ENCODE measurements at regions not wholly inside any gene's neighbourhood (a gene's known extent, or its start where the extent isn't known, plus 50 kb on each side); places are given as distances from the start of the nearest gene placed in this dataset.

DNA sequence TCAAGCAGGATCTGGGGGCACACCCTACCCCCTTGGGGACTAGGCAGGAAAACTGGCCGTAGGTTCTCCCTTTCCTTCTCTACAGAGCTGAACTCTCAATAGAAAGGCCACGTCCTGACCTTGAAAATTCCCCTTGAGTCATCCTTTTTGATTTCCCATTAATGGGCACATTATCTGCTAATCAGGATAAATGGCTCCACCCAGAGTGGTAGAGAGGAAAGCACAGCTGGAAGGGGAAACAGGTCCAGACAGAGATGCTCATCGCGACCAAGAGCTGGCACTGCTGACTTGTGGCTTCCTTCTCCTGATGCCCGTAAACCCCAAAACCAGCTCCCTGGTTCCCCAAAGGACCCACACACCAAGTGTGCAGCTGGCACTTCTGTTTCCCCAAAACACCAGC, 206.5 kb upstream of the CDH5 start:
- ATAC-seq (replicated peaks in 1 of 2) (no peak), DNase-seq (no peak)
- H3K4me1 Mint-ChIP-seq (ENCODE audit: low read depth) = no peaks in the 10 kb centered on the region
- H3K9me3 Mint-ChIP-seq = no peaks in the 10 kb centered on the region
- H3K36me3 Mint-ChIP-seq (ENCODE audit: insufficient read depth in 2 of 2) = no peaks in the 10 kb centered on the region
- H3K27me3 Mint-ChIP-seq (ENCODE audit: low read depth) = no peaks in the 10 kb centered on the region
- no peak overlapping the region for H3K4me3 Mint-ChIP-seq
- no peak overlapping the region for H3K27ac Mint-ChIP-seq

DNA sequence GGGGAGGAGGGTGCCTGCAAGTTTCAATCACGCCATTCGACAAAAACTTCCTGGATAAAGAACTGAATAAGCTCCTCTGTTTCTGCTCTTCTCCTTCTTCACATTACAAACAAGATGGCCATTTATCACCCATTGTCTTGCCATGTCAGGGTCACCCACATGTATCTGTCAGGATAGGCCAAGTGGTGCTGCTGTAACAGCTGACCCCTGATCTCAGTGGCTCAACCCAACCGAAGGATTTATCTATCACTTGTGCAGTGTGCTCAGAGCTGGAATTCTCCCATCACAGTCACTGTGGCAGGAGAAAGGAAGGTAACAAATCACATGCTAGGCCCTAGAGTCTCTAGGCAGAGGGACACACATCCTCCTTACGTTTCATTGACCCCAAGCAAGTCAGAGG, 210.0 kb upstream of the CDH5 start:
- no peak for DNase-seq
- H3K9me3 Mint-ChIP-seq = no peaks in the 10 kb centered on the region
- no peak for ATAC-seq (replicated peaks in 1 of 2)
- H3K27ac Mint-ChIP-seq = no peak overlapping the region
- no peaks in the 10 kb centered on the region for H3K36me3 Mint-ChIP-seq (ENCODE audit: insufficient read depth in 2 of 2)
- no peak overlapping the region for H3K4me3 Mint-ChIP-seq
- no peaks in the 10 kb centered on the region for H3K4me1 Mint-ChIP-seq (ENCODE audit: low read depth)
- H3K27me3 Mint-ChIP-seq (ENCODE audit: low read depth) = no peaks in the 10 kb centered on the region

DNA sequence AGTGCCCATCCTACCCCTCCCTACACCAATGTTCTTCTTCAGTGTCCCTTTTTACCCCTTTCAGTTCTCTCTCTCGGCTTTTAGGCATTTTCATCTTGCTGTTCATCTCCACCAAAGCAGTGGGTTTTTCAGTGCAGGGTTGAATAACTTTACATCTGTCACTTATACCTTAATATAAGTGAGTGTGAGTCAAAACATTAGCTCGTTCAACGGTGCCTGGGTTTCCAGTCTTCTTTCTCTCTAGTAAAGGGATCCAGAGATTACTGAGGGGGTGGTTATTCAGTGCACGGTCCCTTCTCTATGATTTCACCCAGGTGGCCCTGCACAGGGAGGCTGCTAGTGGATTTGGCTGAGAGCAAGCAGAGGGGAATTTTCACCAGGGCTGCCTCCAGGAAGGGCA, 210.6 kb upstream of the CDH5 start:
- no peak for DNase-seq
- Mint-ChIP-seq H3K36me3 (ENCODE audit: insufficient read depth in 2 of 2) (no peaks in the 10 kb centered on the region), H3K27me3 (ENCODE audit: low read depth) (no peaks in the 10 kb centered on the region), H3K27ac (no peak overlapping the region), H3K9me3 (no peaks in the 10 kb centered on the region), H3K4me1 (ENCODE audit: low read depth) (no peaks in the 10 kb centered on the region), H3K4me3 (no peak overlapping the region)
- no peak for ATAC-seq (replicated peaks in 1 of 2)

DNA sequence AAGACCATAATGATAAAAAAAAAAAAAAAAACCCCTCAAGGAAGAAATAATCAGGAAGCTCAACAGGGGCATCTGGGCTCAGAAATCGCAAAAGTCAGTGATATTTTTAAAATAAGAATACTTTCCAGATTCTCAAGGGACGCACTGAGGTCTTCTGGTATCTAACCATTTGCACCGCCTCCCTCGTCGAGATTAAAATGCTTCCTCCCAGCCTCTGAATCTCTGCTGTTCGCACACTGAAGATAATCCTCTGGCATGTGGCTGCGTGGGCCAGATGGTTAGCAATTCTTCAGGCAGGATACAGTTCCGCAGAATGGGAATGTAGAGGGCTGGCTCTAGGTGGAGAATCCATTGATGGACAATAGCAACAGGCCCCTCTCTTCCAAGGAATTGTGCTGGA, 211.7 kb upstream of the CDH5 start:
- Mint-ChIP-seq H3K4me3 (no peak overlapping the region), H3K27ac (no peak overlapping the region), H3K27me3 (ENCODE audit: low read depth) (peaks cover 7% of the 10 kb centered on the region), H3K4me1 (ENCODE audit: low read depth) (no peaks in the 10 kb centered on the region), H3K36me3 (ENCODE audit: insufficient read depth in 2 of 2) (no peaks in the 10 kb centered on the region), H3K9me3 (no peaks in the 10 kb centered on the region)
- DNase-seq = no peak
- ATAC-seq (replicated peaks in 1 of 2) = no peak

DNA sequence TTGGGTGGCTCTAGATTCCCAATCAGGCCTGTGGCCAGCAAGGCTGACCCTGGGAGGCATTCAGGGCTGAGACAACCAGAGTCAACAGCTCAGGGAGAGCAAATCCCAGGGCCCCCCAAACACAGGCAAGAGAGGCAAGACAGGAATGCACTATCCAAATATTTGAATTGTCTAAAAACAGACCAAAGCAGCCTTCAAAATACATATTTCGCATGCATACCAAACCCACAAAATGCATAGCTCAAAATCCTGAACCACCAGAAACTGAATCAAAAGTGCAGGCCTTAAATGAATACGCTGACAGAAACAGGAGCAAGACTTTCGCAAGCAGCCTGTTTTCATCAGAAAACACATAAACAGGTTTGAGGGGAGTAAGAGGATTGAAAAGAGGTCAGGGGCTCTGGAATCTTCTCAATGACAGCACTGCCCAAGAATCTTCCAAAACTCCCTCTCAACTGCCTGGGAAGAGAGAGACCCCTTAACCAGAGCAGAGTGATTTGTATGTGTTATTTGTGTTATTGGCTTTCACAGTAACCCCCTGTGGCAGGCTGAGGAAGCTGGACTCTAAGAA, 213.6 kb upstream of the CDH5 start:
- DNase-seq = no peak

DNA sequence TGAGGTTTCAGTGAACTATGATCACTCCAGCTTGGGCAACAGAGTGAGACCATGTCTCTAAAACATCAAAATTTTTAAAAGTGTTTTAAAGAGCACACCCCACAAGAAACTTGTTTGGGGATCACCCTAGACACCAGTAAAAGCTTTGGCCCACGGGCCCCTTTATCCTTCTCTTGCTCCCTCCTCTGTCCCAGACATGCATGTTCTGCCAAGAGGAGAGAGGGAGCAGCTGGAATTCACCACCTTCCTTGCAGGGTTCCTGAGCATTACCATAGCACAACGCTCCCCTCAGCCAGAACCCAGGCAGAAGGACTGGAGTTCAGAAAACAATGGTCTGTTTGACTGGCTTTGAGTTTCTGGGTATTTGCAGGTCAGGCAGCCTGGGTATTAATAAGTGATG, 214.3 kb upstream of the CDH5 start:
- no peaks in the 10 kb centered on the region for H3K9me3 Mint-ChIP-seq
- H3K4me3 Mint-ChIP-seq = no peak overlapping the region
- H3K27ac Mint-ChIP-seq = no peak overlapping the region
- no peaks in the 10 kb centered on the region for H3K36me3 Mint-ChIP-seq (ENCODE audit: insufficient read depth in 2 of 2)
- DNase-seq (no peak), ATAC-seq (replicated peaks in 1 of 2) (no peak)
- H3K4me1 Mint-ChIP-seq (ENCODE audit: low read depth) = no peaks in the 10 kb centered on the region
- H3K27me3 Mint-ChIP-seq (ENCODE audit: low read depth) = peaks cover 8% of the 10 kb centered on the region

More for the DNA sequence above, 213.6 kb upstream of the CDH5 start:
- Mint-ChIP-seq H3K4me3 (no peak overlapping the region), H3K27ac (no peak overlapping the region), H3K4me1 (ENCODE audit: low read depth) (no peaks in the 10 kb centered on the region), H3K9me3 (no peaks in the 10 kb centered on the region), H3K36me3 (ENCODE audit: insufficient read depth in 2 of 2) (no peaks in the 10 kb centered on the region), H3K27me3 (ENCODE audit: low read depth) (peaks cover 8% of the 10 kb centered on the region)
- no peak for ATAC-seq (replicated peaks in 1 of 2)

DNA sequence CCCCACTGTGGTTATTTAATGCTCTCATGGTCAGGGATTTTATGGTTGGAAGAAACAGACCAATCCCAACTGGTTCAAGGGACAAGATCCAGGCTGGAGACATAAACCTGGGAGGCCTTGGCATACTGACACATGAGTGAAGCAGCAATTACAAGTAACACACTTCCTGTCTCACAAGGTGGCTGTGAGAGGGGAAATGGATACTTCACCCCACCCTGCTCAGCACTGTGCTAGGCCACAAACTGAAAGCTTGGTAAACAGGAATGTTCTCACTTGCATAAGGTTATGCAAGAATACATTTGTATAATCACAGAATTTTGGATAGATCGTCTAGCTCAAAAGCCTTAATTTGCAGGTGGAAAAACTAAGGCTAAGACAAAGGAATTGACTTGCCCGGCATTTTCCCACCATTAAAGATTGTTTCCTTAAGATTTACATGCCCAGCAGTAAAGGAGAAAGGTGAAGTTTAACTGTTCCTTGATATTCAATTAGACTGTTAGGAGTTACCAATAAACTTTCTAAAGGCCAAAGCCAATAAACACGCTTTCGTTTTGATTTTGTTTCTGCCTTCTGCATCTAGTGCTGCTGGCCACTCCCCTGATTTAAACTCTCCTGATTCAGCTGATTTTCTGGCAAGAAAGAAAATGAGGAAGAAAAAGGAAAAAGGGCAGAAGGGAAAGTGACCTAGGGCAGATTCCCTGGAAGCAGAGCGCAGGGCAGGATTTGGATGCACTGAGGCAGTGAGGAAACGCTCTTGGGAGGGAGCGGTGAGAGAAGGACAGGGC, 215.6 kb upstream of the CDH5 start:
- peaks cover 8% of the 10 kb centered on the region for H3K27me3 Mint-ChIP-seq (ENCODE audit: low read depth)

DNA sequence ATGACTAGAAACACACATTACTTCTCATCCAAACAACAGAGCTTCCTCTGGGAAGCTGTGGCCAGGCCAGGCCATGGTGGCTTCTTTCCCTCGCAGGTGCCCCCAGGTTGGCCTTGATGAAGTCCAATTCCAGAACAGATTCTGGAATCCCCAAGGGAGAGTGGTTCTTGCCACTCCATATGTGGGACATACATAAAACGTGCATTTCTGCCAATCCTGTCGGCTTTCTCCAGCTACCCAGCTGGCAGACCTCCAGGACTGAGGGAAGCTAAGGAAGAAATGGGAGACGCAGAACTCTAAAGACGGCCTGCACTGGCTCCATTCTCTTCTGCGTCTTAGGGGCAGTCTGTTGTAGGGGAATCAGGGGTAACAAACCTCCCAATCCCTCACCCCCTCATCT, 219.2 kb upstream of the CDH5 start:
- H3K36me3 Mint-ChIP-seq (ENCODE audit: insufficient read depth in 2 of 2) = no peaks in the 10 kb centered on the region
- no peaks in the 10 kb centered on the region for H3K4me1 Mint-ChIP-seq (ENCODE audit: low read depth)
- H3K27me3 Mint-ChIP-seq (ENCODE audit: low read depth) = peaks cover 8% of the 10 kb centered on the region
- no peak overlapping the region for H3K27ac Mint-ChIP-seq
- DNase-seq (no peak), ATAC-seq (replicated peaks in 1 of 2) (no peak)
- no peak overlapping the region for H3K4me3 Mint-ChIP-seq
- no peaks in the 10 kb centered on the region for H3K9me3 Mint-ChIP-seq

More for the DNA sequence above, 215.6 kb upstream of the CDH5 start:
- Mint-ChIP-seq H3K4me3 (no peak overlapping the region), H3K4me1 (ENCODE audit: low read depth) (no peaks in the 10 kb centered on the region), H3K9me3 (no peaks in the 10 kb centered on the region), H3K36me3 (ENCODE audit: insufficient read depth in 2 of 2) (no peaks in the 10 kb centered on the region), H3K27ac (no peak overlapping the region)
- no peak for DNase-seq
- ATAC-seq (replicated peaks in 1 of 2) = no peak

DNA sequence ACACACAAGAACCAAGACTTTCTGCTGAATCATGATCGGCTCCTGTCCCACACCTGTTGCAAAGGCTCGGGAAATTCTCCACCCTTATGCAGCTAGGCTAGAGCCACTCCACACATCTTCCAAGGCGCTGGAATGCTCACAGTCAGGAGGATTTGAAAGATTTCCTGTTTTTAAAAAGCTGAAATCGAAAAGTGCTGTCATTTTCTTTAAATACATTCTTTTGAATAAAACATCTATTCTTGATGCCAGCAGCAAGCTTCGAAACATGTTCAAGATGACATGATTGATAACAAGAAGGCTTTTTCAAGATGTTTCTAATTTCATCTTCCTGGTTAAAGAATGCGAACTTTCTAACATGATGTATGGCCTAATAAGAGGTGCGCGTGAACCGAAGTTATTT, 219.7 kb upstream of the CDH5 start:
- Mint-ChIP-seq H3K4me1 (ENCODE audit: low read depth) (no peaks in the 10 kb centered on the region), H3K27me3 (ENCODE audit: low read depth) (peaks cover 8% of the 10 kb centered on the region), H3K36me3 (ENCODE audit: insufficient read depth in 2 of 2) (no peaks in the 10 kb centered on the region), H3K4me3 (no peak overlapping the region), H3K27ac (no peak overlapping the region), H3K9me3 (no peaks in the 10 kb centered on the region)
- DNase-seq = no peak
- no peak for ATAC-seq (replicated peaks in 1 of 2)

DNA sequence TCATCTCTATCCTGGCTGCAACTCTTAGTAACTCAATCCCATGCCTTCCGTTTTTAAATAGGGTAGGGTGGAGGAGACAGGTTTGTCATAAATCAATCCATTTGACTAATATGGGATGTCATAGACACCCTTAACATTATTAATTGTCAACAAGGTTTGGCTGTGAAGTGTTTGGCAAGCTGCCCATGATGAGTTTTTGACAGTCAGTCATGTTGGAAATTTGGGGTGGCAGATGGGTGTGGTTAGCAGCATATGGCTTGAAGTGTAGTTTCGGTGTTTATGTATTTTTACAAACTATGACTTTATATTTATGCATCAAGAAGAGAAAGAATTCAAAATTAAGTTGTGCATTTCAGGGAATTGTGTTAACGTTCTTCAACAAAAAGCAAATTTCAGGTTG, 221.8 kb upstream of the CDH5 start:
- H3K27me3 Mint-ChIP-seq (ENCODE audit: low read depth) = peaks cover 9% of the 10 kb centered on the region
- no peaks in the 10 kb centered on the region for H3K36me3 Mint-ChIP-seq (ENCODE audit: insufficient read depth in 2 of 2)
- no peak for ATAC-seq (replicated peaks in 1 of 2)
- DNase-seq = no peak
- no peak overlapping the region for H3K4me3 Mint-ChIP-seq
- H3K27ac Mint-ChIP-seq = no peak overlapping the region
- no peaks in the 10 kb centered on the region for H3K9me3 Mint-ChIP-seq
- no peaks in the 10 kb centered on the region for H3K4me1 Mint-ChIP-seq (ENCODE audit: low read depth)

DNA sequence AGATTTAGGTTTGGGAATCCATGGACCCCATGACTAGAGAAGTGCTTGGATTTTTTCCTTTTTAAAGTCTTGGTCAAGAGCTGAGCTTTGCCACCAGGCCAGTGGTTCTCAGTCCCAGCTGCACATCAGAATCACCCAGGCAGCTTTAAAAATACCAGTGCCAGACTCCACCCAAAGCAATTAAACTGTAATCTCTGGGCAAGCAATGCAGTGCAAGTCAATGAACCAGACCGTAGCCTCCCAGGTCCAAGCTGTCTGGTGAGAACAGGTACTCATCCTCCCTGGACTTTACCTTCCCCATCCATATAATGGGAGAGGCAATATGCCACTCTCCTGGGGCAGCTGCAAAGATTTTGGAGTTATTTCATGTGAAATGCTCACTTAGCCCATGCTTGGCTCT, 223.1 kb upstream of the CDH5 start:
- Mint-ChIP-seq H3K27me3 (ENCODE audit: low read depth) (peaks cover 9% of the 10 kb centered on the region), H3K36me3 (ENCODE audit: insufficient read depth in 2 of 2) (no peaks in the 10 kb centered on the region), H3K27ac (no peak overlapping the region), H3K4me3 (no peak overlapping the region), H3K9me3 (no peaks in the 10 kb centered on the region), H3K4me1 (ENCODE audit: low read depth) (no peaks in the 10 kb centered on the region)
- ATAC-seq (replicated peaks in 1 of 2) (no peak), DNase-seq (no peak)

DNA sequence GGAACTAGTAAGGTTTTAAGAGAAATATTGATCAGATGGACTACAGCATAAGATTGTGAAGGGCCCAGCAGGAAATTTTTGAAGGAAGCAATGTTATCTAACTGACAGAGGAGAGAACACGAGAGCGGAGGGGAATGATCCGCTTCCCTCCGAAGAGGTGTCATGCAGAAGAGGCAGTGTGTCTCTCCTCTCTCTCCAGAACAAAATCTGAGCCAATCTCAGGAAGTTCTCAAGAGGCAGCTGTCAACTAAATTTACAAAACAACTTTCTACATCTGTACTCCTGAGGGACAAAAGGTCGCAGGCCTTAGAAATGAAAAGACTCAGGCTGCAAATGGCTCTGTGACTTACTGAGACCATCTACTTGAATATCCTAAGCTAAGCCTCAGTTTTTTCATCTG, 224.6 kb upstream of the CDH5 start:
- no peak overlapping the region for H3K27ac Mint-ChIP-seq
- H3K4me1 Mint-ChIP-seq (ENCODE audit: low read depth) = no peaks in the 10 kb centered on the region
- no peaks in the 10 kb centered on the region for H3K36me3 Mint-ChIP-seq (ENCODE audit: insufficient read depth in 2 of 2)
- peaks cover 9% of the 10 kb centered on the region for H3K27me3 Mint-ChIP-seq (ENCODE audit: low read depth)
- no peak overlapping the region for H3K4me3 Mint-ChIP-seq
- DNase-seq (no peak), ATAC-seq (replicated peaks in 1 of 2) (no peak)
- H3K9me3 Mint-ChIP-seq = no peaks in the 10 kb centered on the region

DNA sequence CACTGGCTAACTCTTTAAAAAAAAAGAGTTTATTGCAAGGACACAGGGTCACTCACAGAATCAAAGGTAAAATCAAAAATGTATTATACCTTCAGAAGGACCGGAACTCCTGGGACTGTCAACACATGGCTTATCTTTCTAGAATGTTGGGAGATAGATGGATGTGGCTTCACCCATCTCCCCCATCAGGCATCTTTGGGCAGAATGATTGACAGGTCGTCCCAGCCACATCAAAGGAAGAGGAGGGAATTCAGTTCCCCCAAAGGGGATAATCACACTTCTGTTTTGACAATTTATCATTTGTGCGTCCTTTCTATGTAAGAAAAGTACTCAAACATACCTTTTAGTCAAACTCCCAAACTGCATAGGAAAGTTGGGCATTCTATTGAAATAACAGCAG, 228.6 kb upstream of the CDH5 start:
- Mint-ChIP-seq H3K9me3 (no peaks in the 10 kb centered on the region), H3K36me3 (ENCODE audit: insufficient read depth in 2 of 2) (no peaks in the 10 kb centered on the region), H3K27me3 (ENCODE audit: low read depth) (peaks cover 9% of the 10 kb centered on the region), H3K27ac (no peak overlapping the region), H3K4me1 (ENCODE audit: low read depth) (no peaks in the 10 kb centered on the region), H3K4me3 (no peak overlapping the region)
- no peak for ATAC-seq (replicated peaks in 1 of 2)
- DNase-seq = no peak

DNA sequence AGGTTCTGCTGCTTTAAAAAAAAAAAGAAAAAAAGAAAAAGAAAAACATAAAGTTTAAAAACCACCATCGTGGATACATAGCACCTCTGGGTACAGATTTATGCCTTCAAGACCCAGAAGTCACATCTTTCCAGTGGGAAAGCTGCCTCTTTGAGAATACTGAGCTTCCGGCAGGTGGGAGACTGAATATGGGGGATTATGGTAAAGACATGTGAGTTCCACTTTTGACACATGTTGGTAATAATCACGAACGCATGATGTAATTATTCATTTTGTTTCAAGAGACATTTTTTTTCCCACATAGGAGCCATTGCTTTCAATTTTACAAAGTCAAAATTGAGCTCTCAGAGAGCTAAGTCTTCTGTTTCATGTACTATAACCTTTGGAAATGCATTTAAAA, 229.7 kb upstream of the CDH5 start:
- Mint-ChIP-seq H3K4me3 (no peak overlapping the region), H3K36me3 (ENCODE audit: insufficient read depth in 2 of 2) (no peaks in the 10 kb centered on the region), H3K4me1 (ENCODE audit: low read depth) (no peaks in the 10 kb centered on the region), H3K9me3 (no peaks in the 10 kb centered on the region), H3K27me3 (ENCODE audit: low read depth) (peaks cover 9% of the 10 kb centered on the region), H3K27ac (no peak overlapping the region)
- ATAC-seq (replicated peaks in 1 of 2) = no peak
- no peak for DNase-seq
